ENCODE measurements at regions not wholly inside any gene's neighbourhood (a gene's known extent, or its start where the extent isn't known, plus 50 kb on each side); places are given as distances from the start of the nearest gene placed in this dataset.

DNA sequence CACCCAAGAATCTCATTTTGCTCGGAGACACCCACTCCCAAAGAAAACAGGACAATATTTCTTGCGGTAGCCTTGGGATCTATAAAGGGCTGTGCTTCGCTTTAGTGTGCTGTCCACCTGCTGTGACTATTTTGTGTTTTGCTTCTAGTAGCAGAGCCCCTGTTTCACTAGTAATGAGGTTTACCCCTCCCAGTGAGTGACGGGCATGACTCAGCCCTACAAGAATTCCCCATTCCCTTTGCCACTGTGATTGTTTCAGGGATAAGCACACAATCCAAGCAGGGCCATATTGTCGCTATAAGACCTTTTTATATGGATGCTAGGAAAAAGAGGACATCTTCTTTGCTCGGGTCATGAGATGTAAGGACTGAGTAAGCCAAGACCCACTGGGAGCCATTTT is 62.5 kb upstream of the FOXB1 start:
- Histone ChIP-seq H3K27ac (ENCODE audit: low read depth, low read length) (no peak overlapping the region), H3K9me3 (ENCODE audit: insufficient read depth, low read length) (no peaks in the 10 kb centered on the region), H3K9ac (ENCODE audit: low read length) (no peak overlapping the region), H2AFZ (ENCODE audit: low read depth, low read length, severe bottlenecking) (no peak overlapping the region), H3K9me2 (replicated peaks; ENCODE audit: insufficient read depth, low read length) (no peaks in the 10 kb centered on the region), H3K27me3 (ENCODE audit: low read length) (no peaks in the 10 kb centered on the region), H3F3A (ENCODE audit: insufficient read depth) (no peaks in the 10 kb centered on the region), H3K79me2 (ENCODE audit: insufficient read depth, low read length) (no peaks in the 10 kb centered on the region), H3K4me3 (ENCODE audit: insufficient read depth, low read length, poor library complexity, severe bottlenecking) (no peak overlapping the region), H3K36me3 (ENCODE audit: low read length) (no peaks in the 10 kb centered on the region), H4K20me1 (ENCODE audit: low read depth, low read length) (no peaks in the 10 kb centered on the region), H3K4me2 (ENCODE audit: low read depth, low read length, poor library complexity, severe bottlenecking) (no peak overlapping the region)
- TF ChIP-seq EZH2phosphoT487 (conservative IDR thresholded peaks at IDR 0.05; ENCODE audit: low read length) = no peak

DNA sequence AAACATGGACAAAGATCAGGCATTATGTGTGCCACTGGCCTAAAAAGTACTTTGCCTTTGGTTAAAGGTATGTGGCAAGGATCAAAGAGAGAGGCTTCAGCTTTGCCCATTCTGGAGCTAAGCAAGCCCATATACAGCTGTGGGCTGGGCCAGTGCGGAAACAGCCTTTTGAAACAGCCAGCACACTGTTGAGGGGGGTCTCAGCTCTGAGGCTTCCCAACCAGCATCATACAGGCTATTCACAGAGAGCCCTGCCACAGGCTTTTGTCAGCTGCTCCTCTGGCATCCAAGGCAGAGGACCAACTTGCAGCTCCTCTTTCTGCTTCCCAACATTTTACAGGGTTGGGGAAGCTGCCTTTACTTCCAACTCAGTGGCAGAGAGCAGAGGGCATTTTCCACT is 63.2 kb upstream of the FOXB1 start:
- Histone ChIP-seq H3K27me3 (ENCODE audit: low read length) (no peaks in the 10 kb centered on the region), H3K9me2 (replicated peaks; ENCODE audit: insufficient read depth, low read length) (no peaks in the 10 kb centered on the region), H3K9me3 (ENCODE audit: insufficient read depth, low read length) (no peaks in the 10 kb centered on the region), H3K27ac (ENCODE audit: low read depth, low read length) (no peak overlapping the region), H2AFZ (ENCODE audit: low read depth, low read length, severe bottlenecking) (no peak overlapping the region), H3K36me3 (ENCODE audit: low read length) (no peaks in the 10 kb centered on the region), H4K20me1 (ENCODE audit: low read depth, low read length) (no peaks in the 10 kb centered on the region), H3K79me2 (ENCODE audit: insufficient read depth, low read length) (no peaks in the 10 kb centered on the region), H3F3A (ENCODE audit: insufficient read depth) (no peaks in the 10 kb centered on the region), H3K4me3 (ENCODE audit: insufficient read depth, low read length, poor library complexity, severe bottlenecking) (no peak overlapping the region), H3K9ac (ENCODE audit: low read length) (no peak overlapping the region), H3K4me2 (ENCODE audit: low read depth, low read length, poor library complexity, severe bottlenecking) (no peak overlapping the region)
- TF ChIP-seq CTCF (IDR thresholded peaks at IDR 0.05; ENCODE audit: insufficient read depth, low read length, poor library complexity, severe bottlenecking) (no peak), EZH2phosphoT487 (conservative IDR thresholded peaks at IDR 0.05; ENCODE audit: low read length) (no peak)

GRCh38 chr15:59940456-59940855 is 63.7 kb upstream of the FOXB1 start:
- Histone ChIP-seq H3K27me3 (ENCODE audit: low read length) (no peaks in the 10 kb centered on the region), H3K9ac (ENCODE audit: low read length) (no peak overlapping the region), H4K20me1 (ENCODE audit: low read depth, low read length) (no peaks in the 10 kb centered on the region), H3K27ac (ENCODE audit: low read depth, low read length) (no peak overlapping the region), H3K4me3 (ENCODE audit: insufficient read depth, low read length, poor library complexity, severe bottlenecking) (no peak overlapping the region), H3K4me2 (ENCODE audit: low read depth, low read length, poor library complexity, severe bottlenecking) (no peak overlapping the region), H3K9me3 (ENCODE audit: insufficient read depth, low read length) (no peaks in the 10 kb centered on the region), H3F3A (ENCODE audit: insufficient read depth) (no peaks in the 10 kb centered on the region), H3K36me3 (ENCODE audit: low read length) (no peaks in the 10 kb centered on the region), H3K79me2 (ENCODE audit: insufficient read depth, low read length) (no peaks in the 10 kb centered on the region), H3K9me2 (replicated peaks; ENCODE audit: insufficient read depth, low read length) (no peaks in the 10 kb centered on the region), H2AFZ (ENCODE audit: low read depth, low read length, severe bottlenecking) (no peak overlapping the region)
- no peak for TF ChIP-seq CTCF (IDR thresholded peaks at IDR 0.05; ENCODE audit: insufficient read depth, low read length, poor library complexity, severe bottlenecking)
- no peak for TF ChIP-seq EZH2phosphoT487 (conservative IDR thresholded peaks at IDR 0.05; ENCODE audit: low read length)

- no peak overlapping the region for H3K4me3 ChIP-seq (ENCODE audit: insufficient read depth, low read length, poor library complexity, severe bottlenecking)
- no peaks in the 10 kb centered on the region for H3K79me2 ChIP-seq (ENCODE audit: insufficient read depth, low read length)
- H3F3A ChIP-seq (ENCODE audit: insufficient read depth) = no peaks in the 10 kb centered on the region
- TF ChIP-seq CTCF (IDR thresholded peaks at IDR 0.05; ENCODE audit: insufficient read depth, low read length, poor library complexity, severe bottlenecking) = no peak
- TF ChIP-seq EZH2phosphoT487 (conservative IDR thresholded peaks at IDR 0.05; ENCODE audit: low read length) = no peak
- no peaks in the 10 kb centered on the region for H3K27me3 ChIP-seq (ENCODE audit: low read length)
- no peaks in the 10 kb centered on the region for H3K36me3 ChIP-seq (ENCODE audit: low read length)
- H2AFZ ChIP-seq (ENCODE audit: low read depth, low read length, severe bottlenecking) = no peak overlapping the region
- no peaks in the 10 kb centered on the region for H4K20me1 ChIP-seq (ENCODE audit: low read depth, low read length)
- H3K9ac ChIP-seq (ENCODE audit: low read length) = no peak overlapping the region
- no peaks in the 10 kb centered on the region for H3K9me3 ChIP-seq (ENCODE audit: insufficient read depth, low read length)
- no peak overlapping the region for H3K27ac ChIP-seq (ENCODE audit: low read depth, low read length)
- H3K9me2 ChIP-seq (replicated peaks; ENCODE audit: insufficient read depth, low read length) = no peaks in the 10 kb centered on the region
- no peak overlapping the region for H3K4me2 ChIP-seq (ENCODE audit: low read depth, low read length, poor library complexity, severe bottlenecking)
Observed at GRCh38 chr15:59936741-59937140, 67.4 kb upstream of the FOXB1 start.
